Stimulated activated CD8-positive, alpha-beta memory T cell treated with anti-CD3 and anti-CD28 coated beads, Interleukin-7, amount 100 ng/mL, for 1 hour (primary cell): ENCODE measurements at regions not wholly inside any gene's neighbourhood (a gene's known extent, or its start where the extent isn't known, plus 50 kb on each side); places are given as distances from the start of the nearest gene placed in this dataset.

Experiments used
- DNase-seq, 2 donors: peaks; one replicate each; pipeline ENCODE4 v3.0.0-alpha.2; 2020; ENCODE audit warnings: low read depth in 2 of 2

GRCh38 chr14:104291123-104292000 is 153.0 kb downstream of the KIF26A start:
- DNase-seq = no peak

- DNase-seq = no peak
Measured at GRCh38 chr14:104292084-104292970, 153.9 kb downstream of the KIF26A start.

DNA sequence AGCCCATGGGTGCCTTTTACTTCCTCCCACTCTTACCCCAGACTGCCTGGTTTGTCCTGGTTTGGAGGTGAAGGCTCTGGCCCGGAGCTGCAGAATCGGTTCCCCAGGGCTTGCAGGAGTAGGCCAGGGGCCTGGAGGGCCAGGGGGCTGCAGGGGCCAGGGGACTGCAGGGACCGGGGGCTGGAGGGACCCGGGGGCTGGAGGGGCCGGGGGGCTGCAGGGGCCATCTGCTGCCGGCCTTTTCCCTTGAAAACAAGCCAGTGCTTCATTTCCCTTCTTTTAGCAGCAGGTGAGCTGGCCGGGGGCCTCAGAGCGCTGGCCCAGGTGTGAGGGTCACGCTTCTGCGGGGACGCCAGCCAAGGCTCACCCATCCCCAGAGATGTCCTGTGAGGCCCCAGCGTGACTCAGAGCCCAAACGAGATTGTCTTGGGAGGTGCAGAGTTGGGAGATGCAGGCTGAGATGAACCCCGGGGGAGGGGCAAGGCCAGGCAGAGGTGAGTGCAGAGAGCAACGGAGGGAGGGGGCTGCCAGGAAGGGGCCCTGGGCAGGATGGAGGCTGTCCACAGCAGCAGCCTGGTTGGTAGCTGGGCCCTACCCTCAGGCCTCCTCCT is 154.9 kb downstream of the KIF26A start:
- DNase-seq = no peak

DNA sequence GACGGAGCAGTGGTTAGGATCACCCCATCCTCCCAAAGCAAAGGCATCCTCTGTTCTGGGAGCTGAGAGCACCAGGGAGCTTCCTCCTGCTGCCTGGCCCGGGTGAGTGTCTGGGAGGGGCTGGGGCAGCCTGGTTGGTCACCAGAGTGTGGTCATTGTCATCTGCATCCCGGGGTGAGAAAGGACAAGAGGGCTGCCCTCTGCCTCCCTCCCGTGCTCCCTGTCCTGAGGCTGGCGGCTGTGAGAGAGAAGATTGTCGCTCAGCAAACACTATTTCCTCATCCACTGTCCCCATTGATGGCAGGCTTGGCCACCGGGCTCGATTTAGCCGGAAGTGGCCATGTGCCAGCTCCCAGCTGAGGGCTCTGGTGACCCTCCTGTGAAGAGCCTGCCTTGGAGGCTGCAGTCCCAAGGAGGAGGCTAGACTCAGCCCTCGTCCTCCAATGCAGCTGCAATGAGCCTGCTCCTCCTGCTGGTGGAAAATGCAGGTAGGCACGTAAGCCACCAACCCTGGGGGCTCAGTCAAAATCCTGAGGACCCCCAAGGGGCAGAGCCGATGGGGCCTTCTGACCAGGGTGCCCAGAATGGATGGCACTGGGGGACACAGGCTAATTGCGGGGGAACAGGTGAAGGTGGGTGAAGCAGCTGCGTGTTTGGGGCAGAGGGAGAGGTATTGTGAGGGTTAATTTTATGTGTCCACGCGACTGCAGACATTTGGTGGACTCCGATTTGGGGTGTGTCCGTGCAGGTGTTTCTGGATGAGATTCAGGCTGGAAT is 155.7 kb downstream of the KIF26A start:
- no peak for DNase-seq

GRCh38 chr14:104294628-104294982 is 156.2 kb downstream of the KIF26A start:
- DNase-seq = no peak

- no peak for DNase-seq
Measured at GRCh38 chr14:104294983-104295680, 156.7 kb downstream of the KIF26A start.

GRCh38 chr14:104295681-104296387 is 157.4 kb downstream of the KIF26A start:
- no peak for DNase-seq

GRCh38 chr14:104296388-104297312 is 158.3 kb downstream of the KIF26A start:
- no peak for DNase-seq

DNA sequence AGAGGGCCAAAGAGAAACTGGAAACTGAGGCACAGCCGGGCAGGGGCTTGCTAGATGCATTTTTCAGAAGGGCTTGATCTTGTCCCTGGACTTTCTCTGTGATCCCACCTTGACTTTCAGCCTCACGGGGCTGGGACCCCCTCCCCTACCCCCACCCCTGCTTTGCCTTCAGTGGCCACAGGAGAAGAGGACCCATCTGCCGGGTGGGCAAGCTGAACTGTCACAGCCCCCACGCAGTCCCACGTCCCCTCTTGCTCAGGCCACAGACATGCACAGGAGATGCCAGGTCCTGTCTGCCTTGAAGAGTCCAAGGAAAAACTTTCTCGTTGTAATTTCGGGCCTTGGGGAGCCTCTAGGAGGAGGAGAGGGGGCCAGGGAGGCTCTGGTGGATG is 158.9 kb downstream of the KIF26A start:
- DNase-seq = no peak

- DNase-seq = no peak
Measured at GRCh38 chr14:104297721-104298401, 159.5 kb downstream of the KIF26A start.

- DNase-seq = no peak
Measured at GRCh38 chr14:104298458-104298857, 160.1 kb downstream of the KIF26A start.

GRCh38 chr14:104299993-104300761 is 161.8 kb downstream of the KIF26A start:
- no peak for DNase-seq

DNA sequence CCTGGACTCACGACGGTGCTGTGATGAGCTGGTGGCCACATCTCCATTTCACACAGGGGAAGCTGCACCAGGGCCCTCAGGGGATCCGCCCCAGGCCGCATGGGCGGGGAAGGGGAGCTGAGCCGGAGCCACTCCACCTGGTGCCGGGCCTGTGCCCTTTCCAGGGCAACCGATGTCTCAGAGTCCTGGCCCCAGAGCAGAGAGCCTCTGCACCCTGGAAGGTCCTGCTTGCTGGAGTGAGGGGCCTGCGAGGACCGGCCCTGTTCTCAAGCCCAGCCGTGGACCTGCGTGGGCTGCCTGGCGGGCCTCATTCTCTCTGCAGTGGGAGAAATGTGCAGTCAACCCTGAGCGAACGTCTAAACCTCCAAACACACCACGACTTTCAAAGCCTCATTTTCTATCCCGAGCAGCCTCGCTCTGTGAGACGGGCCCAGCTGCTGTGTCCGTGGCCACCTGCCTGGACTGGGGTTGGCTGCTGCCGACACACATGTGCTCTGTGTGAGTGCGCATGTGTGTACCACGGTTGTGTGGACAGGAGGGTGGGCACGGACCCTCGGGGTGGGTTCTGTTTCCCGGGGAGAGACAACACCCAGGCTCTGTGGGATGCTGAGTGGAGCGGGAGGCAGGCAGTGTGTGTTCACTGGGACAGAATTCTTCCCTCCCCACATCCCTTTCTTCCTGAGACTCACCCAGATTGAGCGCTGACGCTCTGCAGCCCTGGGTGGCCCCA is 163.5 kb downstream of the KIF26A start:
- no peak for DNase-seq

DNA sequence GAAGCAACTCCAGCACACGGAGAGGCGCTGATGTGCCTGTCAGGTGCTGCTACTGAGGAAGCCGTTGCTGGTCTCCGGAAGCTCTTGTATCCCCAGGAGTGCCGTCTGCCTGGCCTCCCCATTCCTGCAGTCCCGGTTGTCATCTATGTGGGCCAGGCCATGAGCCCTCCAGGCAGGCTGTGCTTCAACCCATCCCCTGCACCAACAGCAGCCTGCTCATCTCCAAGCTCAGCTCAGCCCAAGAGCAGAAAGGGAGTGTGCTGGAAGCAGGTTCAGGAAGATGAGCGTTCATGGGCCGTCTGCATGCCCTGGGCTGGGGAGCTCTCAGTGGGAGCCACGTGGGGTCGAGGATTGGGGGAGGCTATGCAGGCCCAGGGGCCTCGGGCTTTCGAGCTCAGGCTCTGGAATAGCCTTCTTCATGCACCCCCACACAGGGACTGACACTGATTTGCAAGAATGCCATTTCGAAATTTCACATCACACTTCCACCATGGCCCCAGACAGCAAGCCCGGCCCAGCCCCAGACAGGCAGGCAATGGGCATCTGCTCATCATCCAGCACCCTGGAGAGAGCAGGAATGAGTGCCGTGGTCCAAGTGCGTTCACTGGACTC is 164.5 kb downstream of the KIF26A start:
- no peak for DNase-seq

- no peak for DNase-seq
Measured at GRCh38 chr14:104303705-104304425, 165.5 kb downstream of the KIF26A start.
